ENCODE measurements at regions not wholly inside any gene's neighbourhood (a gene's known extent, or its start where the extent isn't known, plus 50 kb on each side); places are given as distances from the start of the nearest gene placed in this dataset.

GRCh38 chr19:13576726-13577125, 70.4 kb upstream of the CACNA1A start:
- TF ChIP-seq POLR2AphosphoS5 (IDR thresholded peaks at IDR 0.05): no peak
- no peak for TF ChIP-seq CTCF (IDR thresholded peaks at IDR 0.05)
- TF ChIP-seq POLR2A (IDR thresholded peaks at IDR 0.05): no peak
- TF ChIP-seq EP300 (IDR thresholded peaks at IDR 0.05; ENCODE audit: low read depth): no peak
